ENCODE measurements at regions not wholly inside any gene's neighbourhood (a gene's known extent, or its start where the extent isn't known, plus 50 kb on each side); places are given as distances from the start of the nearest gene placed in this dataset.
"Not testable (repeated sequence)": the region's sequence is repeated elsewhere in the genome, so short reads cannot be mapped to it uniquely, and the experiment has no call there.

DNA sequence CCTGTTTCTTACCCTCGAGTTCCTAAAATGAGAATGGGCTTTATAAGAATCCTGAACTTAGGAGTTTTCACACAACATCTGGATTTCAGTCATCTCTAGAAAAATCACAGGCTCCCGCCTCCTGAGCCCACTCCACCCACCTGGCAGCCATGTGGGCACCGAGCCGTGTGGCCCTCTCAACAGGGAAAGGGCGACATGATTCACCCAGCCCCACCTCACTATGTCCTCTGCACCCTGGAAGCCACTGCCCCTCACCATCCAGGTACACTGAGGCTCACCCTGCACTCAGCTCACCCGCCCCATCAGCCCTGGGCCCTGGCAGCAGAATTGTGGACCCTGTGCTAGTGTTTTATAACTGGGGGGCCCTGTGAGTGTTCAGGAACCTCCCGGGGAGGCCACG, 101.5 kb downstream of the SHANK2 start:
- DNase-seq, result no peak

DNA sequence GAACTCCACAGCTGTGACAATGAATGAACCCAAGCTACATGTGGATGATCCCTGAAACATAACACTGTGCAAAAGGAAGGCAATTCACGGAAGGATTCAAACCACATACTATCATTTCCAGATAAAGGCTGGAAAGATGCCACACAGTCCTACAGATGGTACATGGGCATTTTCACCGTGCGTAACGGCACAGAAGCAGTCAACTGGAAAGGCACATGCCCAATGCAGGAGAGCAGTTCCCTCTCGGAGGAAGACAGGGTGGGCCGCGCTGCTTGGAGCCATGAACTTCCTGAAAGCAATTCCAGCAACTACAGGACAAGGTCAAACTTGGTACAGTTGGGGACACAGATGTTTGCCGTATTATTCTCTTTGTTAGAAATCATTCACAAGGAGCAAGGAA, 103.7 kb downstream of the SHANK2 start:
- DNase-seq, result no peak

- no peak for DNase-seq
Measured at GRCh38 chr11:71147331-71147730, 105.0 kb downstream of the SHANK2 start.

DNA sequence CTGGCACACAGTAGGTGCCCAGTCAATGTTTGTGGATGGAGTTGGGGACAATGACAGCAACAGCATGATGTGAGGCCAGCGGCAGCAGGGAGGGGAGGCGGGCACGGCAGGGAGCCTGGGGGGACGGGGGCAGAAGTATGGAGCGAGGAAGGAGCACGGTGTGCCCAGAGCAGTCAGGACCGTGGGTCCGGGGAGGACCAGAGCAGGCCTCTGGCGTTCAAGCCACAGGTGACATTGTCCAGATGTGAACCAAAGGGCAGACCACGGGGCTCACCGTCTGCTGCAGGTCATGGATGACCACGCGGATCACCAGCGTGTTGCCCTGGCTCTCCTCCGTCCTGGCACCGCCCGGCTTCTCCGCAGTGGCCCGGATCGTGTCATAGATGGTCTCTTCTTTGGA, 105.5 kb downstream of the SHANK2 start:
- DNase-seq, result no peak

- DNase-seq, result no peak
Measured at GRCh38 chr11:71145988-71146824, 106.2 kb downstream of the SHANK2 start.

DNA sequence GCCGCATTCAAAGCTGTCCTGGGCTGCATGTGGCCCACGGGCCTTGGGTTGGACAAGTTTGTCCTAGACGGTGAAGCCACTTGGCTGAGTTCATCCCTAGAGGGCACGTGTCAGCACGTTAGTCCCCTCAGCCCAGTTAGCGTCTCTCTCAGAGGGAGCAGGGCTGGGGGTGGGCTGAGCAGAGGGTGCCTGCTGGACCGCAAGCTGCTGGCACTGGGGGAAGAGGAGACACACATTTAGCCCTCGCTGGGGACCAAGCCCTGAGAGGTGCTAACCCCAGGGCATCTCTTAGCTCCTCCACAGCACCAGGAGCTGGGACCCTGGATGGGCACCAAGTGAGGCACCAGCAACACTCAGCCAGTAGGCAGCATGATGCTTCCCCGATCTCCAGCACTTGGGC, 107.0 kb downstream of the SHANK2 start:
- DNase-seq, result no peak

GRCh38 chr11:71144736-71145135, 107.6 kb downstream of the SHANK2 start:
- DNase-seq, result no peak

DNA sequence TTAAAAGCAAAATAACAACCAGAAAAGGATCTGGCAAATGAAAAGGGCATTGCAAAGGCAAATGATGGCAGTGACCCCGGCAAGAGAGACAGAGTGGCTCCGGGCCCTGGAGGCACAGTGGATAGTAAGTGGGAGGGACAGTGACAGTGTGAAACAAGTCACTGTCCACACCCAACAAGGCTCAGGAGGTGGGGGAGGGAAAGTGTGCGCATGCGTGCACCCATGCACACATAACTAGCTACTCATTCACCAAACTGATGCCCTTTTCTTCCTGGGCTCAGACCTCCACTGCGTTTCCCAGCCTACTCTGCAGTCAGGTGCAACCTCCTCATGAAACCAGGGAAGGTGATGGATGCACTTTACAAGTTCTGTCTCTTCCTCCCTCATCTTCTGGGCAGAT, 108.4 kb downstream of the SHANK2 start:
- no peak for DNase-seq

DNA sequence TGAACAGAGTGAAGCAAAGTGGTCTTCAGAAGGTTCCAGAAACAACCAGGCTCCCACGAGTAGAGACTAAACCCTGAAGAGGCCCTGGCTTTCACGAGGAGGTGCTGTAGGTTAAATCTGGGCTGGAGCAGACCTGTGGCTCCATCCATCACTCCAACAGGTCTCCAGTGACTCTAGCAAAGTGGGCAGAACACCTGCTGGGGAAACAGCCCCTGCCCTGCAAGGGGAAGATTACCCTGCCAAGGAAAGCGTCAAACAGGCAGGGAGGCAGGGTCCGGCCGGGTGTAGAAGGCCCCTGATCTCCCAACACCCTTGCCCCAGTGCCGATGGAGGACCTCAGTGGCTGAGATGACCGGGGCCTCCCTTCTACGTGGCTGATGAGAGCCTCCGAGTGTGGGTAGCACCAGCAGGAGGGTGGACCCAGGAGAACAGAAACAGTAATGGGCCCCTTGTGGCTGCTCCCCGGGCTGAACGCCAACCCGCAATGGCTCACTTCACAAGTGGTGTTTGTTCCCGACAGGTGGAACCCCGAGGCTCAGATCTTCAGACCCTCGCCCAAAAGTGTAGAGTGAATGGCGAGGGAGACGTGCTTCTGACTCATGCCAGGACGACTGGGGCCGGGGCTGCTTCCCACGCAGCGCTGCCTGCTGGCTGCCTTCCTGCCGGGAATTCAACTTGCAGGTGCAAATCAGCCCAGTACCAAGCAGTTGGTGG, 112.0 kb downstream of the SHANK2 start:
- DNase-seq, result no peak

- DNase-seq, result no peak
Measured at GRCh38 chr11:71139516-71140205, 112.7 kb downstream of the SHANK2 start.

DNA sequence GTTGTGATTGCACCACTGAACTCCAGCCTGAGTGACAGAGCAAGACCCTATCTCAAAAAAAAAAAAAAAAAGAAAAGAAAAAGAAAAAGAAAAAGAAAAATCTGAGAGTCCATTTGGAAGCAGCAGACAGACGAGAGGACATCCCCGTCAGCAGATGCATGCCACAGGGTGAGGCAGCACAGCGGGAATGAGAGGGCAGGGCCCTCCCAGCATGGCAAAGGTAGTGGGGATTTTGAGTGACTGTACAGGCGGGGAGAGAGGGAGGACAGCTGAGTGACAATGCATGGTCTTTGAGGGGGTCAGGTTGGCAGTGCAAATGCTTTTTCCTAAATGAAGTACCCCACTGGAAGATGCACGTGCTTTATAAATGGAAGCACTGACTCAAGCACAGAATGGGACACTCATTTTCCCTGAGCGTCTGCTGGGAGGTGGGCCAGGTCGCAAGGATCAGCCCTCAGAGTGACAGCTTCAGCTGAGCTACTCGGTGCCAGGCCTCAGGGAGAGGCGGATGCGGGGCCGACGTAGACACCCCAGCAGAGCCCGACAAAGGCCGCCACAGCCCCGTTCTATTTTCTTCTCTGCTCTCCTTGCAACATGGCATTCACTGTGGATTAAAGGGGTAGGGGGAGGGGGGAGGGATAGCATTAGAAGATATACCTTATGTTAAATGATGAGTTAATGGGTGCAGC, 113.5 kb downstream of the SHANK2 start:
- DNase-seq, result no peak

GRCh38 chr11:71137376-71137775, 115.0 kb downstream of the SHANK2 start:
- no peak for DNase-seq

- DNase-seq, result no peak
Measured at GRCh38 chr11:71136095-71136845, 116.1 kb downstream of the SHANK2 start.

- DNase-seq, result no peak
Measured at GRCh38 chr11:71135112-71135511, 117.3 kb downstream of the SHANK2 start.

DNA sequence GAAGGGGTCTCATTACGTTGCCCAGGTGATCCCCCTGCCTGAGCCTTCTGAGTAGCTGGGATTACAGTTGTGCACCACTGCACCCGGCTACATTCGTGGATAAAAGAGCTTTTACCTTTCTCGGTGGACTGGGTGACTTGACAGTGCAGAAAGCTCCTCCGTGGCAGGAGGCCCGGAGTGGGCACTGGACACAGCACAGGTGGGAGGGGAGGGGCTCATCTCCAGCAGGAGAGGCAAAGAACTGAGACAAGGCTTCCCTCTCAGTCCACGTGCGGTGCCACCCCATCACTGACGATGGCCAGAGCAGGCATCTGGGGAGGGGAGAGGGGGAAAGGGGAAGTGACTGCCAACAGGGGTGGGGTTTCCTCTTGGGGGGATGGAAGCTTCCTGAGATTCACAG, 118.4 kb downstream of the SHANK2 start:
- no peak for DNase-seq

GRCh38 chr11:71131861-71132260, 120.5 kb downstream of the SHANK2 start:
- DNase-seq, result no peak

DNA sequence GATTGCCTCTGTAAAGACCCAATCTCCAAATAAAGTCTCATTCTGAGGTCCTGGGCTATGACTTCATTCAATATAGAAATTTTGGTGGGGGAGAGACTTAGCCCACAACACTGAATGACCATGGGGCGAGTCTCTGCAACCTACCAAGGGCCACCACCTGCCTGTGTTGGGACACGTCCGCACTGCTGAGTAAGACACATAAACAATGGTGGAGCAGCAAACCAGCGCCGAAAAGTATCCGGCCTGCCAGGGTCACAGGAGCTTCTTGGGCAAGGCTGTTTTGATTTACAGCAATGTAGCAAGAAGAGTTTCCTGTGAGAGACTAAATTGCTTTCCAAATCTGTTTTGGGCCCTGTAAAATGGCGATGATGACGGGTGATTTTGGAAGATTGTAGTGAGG, 122.3 kb downstream of the SHANK2 start:
- DNase-seq, result no peak

DNA sequence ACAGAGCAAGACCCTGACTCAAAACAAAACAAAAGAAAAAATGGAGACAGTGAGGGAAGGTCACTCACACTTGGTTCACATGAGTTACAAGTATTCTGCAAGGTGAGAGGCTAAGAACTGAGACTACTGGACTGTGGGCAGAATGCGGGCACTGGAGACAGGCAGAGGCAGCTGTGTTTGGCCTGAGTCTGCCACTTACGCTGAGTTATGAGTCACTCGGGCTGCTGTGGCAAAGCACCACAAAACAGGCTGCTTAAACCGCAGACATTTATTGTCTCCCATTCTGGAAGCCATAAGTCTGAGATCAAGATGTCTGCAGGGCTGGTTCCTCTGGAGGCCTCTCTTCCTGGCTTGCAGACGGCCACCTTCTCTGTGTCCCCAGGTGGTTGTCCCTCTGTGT, 122.8 kb downstream of the SHANK2 start:
- no peak for DNase-seq

DNA sequence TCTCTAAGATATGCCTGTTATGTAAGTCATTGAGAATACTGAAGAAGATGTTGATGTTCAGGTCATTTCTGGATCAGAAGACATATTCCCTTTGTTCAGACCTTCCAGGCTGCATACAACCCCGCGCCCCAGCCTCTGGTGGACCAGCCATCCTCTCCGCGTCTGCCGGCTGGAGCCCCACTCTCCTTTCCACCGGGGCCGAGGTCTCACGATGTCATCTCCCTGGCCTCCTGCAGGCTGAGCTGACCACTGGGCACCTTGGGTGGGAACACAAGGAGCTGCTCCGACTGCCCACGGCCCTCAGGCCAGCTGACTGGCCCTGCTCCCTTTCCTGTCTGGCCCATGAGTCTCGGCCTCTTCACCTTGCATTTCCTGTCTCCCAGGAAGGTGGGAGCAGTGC, 124.6 kb downstream of the SHANK2 start:
- DNase-seq, result no peak

- not testable (repeated sequence) for DNase-seq
Measured at GRCh38 chr11:71126401-71126800, 126.0 kb downstream of the SHANK2 start.

- no peak for DNase-seq
Measured at GRCh38 chr11:71125150-71125549, 127.2 kb downstream of the SHANK2 start.

- no peak for DNase-seq
Measured at GRCh38 chr11:71124127-71124526, 128.2 kb downstream of the SHANK2 start.
